ENCODE measurements at regions not wholly inside any gene's neighbourhood (a gene's known extent, or its start where the extent isn't known, plus 50 kb on each side); places are given as distances from the start of the nearest gene placed in this dataset.

DNA sequence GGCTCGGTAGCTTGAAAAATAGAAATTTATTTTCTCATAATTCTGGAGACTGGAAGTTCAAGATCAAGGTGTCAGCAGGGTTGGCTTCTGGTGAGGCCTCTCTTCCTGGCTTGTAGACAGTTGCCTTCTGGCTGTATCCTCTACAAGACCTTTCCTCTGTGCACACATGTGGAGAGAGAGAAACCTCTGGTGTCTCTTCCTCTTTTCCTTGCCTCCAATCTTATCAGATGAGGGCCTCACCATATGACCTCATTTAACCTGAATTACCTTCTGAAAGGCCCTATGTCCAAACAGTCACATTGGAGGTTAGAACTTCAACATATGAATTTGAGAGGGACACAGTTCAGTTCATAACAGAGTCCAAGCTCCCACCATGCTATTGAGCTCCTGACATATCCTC, 166.4 kb downstream of the TTC8 start:
- Histone ChIP-seq H3K36me3 (ENCODE audit: control insufficient read depth, insufficient read depth, low read length) (no peaks in the 10 kb centered on the region), H3K4me3 (ENCODE audit: low read depth, low read length) (no peak overlapping the region), H3K27me3 (ENCODE audit: control insufficient read depth, insufficient read depth, low read length) (no peaks in the 10 kb centered on the region)
- no peak for DNase-seq (ENCODE audit: low read depth)
- ChIA-PET POLR2A (no interaction called here), CTCF (interaction anchor here (1.2 kb wide), 1 partner anchor 11 kb away, joined by 3 read pairs; no protein-coding TSS in a partner anchor)
- TF ChIP-seq, protein P1, sequence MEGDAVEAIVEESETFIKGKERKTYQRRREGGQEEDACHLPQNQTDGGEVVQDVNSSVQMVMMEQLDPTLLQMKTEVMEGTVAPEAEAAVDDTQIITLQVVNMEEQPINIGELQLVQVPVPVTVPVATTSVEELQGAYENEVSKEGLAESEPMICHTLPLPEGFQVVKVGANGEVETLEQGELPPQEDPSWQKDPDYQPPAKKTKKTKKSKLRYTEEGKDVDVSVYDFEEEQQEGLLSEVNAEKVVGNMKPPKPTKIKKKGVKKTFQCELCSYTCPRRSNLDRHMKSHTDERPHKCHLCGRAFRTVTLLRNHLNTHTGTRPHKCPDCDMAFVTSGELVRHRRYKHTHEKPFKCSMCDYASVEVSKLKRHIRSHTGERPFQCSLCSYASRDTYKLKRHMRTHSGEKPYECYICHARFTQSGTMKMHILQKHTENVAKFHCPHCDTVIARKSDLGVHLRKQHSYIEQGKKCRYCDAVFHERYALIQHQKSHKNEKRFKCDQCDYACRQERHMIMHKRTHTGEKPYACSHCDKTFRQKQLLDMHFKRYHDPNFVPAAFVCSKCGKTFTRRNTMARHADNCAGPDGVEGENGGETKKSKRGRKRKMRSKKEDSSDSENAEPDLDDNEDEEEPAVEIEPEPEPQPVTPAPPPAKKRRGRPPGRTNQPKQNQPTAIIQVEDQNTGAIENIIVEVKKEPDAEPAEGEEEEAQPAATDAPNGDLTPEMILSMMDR (IDR thresholded peaks at IDR 0.05; ENCODE audit: insufficient read depth, low read depth, low read length): no peak

GRCh38 chr14:88992011-88992410, 167.6 kb downstream of the TTC8 start:
- no peaks in the 10 kb centered on the region for H3K36me3 ChIP-seq (ENCODE audit: control insufficient read depth, insufficient read depth, low read length)
- ChIA-PET CTCF (interaction anchor here (0.5 to 1.2 kb wide), 3 partner anchors 10 to 166 kb away, joined by 3 to 5 read pairs (median 3); no protein-coding TSS in a partner anchor), POLR2A (no interaction called here)
- no peak for DNase-seq (ENCODE audit: low read depth)
- H3K4me3 ChIP-seq (ENCODE audit: low read depth, low read length): no peak overlapping the region
- H3K27me3 ChIP-seq (ENCODE audit: control insufficient read depth, insufficient read depth, low read length): no peaks in the 10 kb centered on the region
- TF ChIP-seq, protein P1 (IDR thresholded peaks at IDR 0.05; ENCODE audit: insufficient read depth, low read depth, low read length): no peak

- no peak for DNase-seq (ENCODE audit: low read depth)
- no peaks in the 10 kb centered on the region for H3K27me3 ChIP-seq (ENCODE audit: control insufficient read depth, insufficient read depth, low read length)
- TF ChIP-seq, protein P1 (IDR thresholded peaks at IDR 0.05; ENCODE audit: insufficient read depth, low read depth, low read length): no peak
- no peaks in the 10 kb centered on the region for H3K36me3 ChIP-seq (ENCODE audit: control insufficient read depth, insufficient read depth, low read length)
- POLR2A ChIA-PET: no interaction called here
- H3K4me3 ChIP-seq (ENCODE audit: low read depth, low read length): no peak overlapping the region
- CTCF ChIA-PET: interaction anchor here (0.6 kb wide), 1 partner anchor 14 kb away, joined by 3 read pairs; no protein-coding TSS in a partner anchor
Measured at GRCh38 chr14:88993946-88994345, 169.5 kb downstream of the TTC8 start.

DNA sequence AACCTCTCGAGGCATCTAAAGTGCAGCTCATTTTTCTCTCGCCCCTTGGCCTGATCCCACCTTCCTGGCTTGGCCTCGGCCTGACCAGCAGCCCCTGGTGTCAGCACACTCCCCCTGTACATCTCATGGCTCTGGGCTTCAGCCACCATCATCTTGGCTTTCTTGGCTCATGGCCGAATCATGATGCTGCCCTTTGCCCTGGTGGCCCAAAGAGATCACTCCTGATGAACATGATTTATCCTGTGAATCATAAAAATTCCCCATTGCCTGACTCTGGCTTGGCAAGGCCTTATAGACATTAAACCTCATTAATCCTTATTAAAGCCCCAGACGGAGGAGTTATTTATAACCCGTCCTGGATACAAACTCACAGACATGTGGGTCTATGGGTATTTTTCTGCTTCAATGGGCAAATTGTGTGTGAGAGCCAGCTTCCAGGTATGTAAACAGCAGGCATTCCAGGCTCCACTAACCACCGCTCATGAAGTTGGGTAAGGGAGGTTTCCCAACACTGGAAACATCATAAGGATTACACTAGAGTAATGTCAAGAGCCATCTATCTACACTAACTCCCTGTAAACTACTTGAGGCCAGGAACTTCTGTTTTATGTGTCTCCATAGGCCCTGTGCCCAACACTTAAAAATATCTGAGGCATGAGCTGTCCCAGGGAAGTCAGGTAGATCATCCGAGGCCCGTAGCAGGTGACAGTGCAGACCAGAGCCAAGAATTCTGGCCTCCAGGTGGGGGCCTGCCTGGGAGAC, 171.2 kb downstream of the TTC8 start:
- Histone ChIP-seq H3K36me3 (ENCODE audit: control insufficient read depth, insufficient read depth, low read length) (no peaks in the 10 kb centered on the region), H3K4me3 (ENCODE audit: low read depth, low read length) (no peak overlapping the region), H3K27me3 (ENCODE audit: control insufficient read depth, insufficient read depth, low read length) (no peaks in the 10 kb centered on the region)
- ChIA-PET POLR2A (interaction anchor here (0.6 kb wide), 1 partner anchor 62 kb away, joined by 3 read pairs; no protein-coding TSS in a partner anchor), CTCF (no interaction called here)
- TF ChIP-seq, protein P1 (IDR thresholded peaks at IDR 0.05; ENCODE audit: insufficient read depth, low read depth, low read length): no peak
- DNase-seq (ENCODE audit: low read depth): peak; percentile 89

GRCh38 chr14:88998027-88998426, 173.6 kb downstream of the TTC8 start:
- DNase-seq (ENCODE audit: low read depth): no peak
- TF ChIP-seq, protein P1 (IDR thresholded peaks at IDR 0.05; ENCODE audit: insufficient read depth, low read depth, low read length): no peak
- CTCF ChIA-PET: interaction anchor here (2.0 kb wide), 1 partner anchor 330 kb away, joined by 8 read pairs; no protein-coding TSS in a partner anchor
- no peaks in the 10 kb centered on the region for H3K36me3 ChIP-seq (ENCODE audit: control insufficient read depth, insufficient read depth, low read length)
- H3K27me3 ChIP-seq (ENCODE audit: control insufficient read depth, insufficient read depth, low read length): no peaks in the 10 kb centered on the region
- POLR2A ChIA-PET: no interaction called here
- no peak overlapping the region for H3K4me3 ChIP-seq (ENCODE audit: low read depth, low read length)

Measured in BJ (cell line).